ENCODE measurements at regions not wholly inside any gene's neighbourhood (a gene's known extent, or its start where the extent isn't known, plus 50 kb on each side); places are given as distances from the start of the nearest gene placed in this dataset.

- TF ChIP-seq POLR2A (IDR thresholded peaks at IDR 0.05; ENCODE audit: low read depth, low read length) = no peak
- no peak for TF ChIP-seq POLR2AphosphoS5 (IDR thresholded peaks at IDR 0.05; ENCODE audit: low read depth, low read length)
These were observed 351.9 kb downstream of the PRELID2 start for GRCh38 chr5:145483212-145483611.
